ENCODE measurements at regions not wholly inside any gene's neighbourhood (a gene's known extent, or its start where the extent isn't known, plus 50 kb on each side); places are given as distances from the start of the nearest gene placed in this dataset.

DNA sequence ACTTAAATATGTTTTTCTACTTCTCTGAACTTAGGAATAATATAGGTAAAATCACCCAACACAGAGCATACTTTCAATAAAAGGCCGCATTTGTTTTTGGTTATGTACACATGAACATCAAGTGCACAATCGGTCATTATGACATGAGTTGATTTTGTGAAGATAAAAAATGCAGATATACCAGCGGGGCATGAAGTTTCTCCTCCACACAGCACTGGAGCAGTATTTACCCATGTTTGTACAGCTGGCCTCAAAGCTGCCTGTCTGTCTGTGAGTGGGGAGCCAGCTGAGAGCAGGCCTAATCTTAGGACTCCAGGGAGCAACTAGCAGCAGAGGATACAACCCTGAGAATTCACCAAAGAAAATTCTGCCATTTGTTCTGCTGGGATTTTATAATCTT, 206.5 kb downstream of the TPBG start:
- intact Hi-C loops (cut with DNase I) = no loop called here
- 17% methylated on average over 2 of the region's 3 CpGs for WGBS (ENCODE audit: insufficient coverage, low coverage, low lambda C conversion rate, missing lambda C conversion rate)
- H3K4me3 ChIP-seq = no peak overlapping the region

DNA sequence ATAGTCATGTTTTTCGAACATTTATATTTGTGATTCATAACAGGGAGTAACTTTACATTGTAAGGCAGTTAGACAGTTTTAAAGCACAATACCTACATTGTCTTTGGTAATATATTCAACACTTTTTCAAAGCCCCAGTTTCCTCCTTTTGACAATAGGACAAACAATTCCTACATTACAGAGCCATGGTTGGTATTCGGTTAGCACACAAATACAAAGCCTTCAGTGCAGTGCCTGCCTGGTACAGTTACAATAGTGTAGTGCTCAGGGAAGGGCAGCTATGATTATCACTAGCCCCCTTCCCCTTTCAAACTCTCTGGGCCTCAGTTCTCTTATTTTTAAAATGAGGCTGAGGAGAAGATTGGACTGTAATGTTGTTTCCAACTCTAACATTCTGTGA, 207.8 kb downstream of the TPBG start:
- no peak overlapping the region for H3K4me3 ChIP-seq

More for the DNA sequence above, 206.5 kb downstream of the TPBG start:
- no peaks in the 10 kb centered on the region for H3K27me3 ChIP-seq
- TF ChIP-seq, protein P1, sequence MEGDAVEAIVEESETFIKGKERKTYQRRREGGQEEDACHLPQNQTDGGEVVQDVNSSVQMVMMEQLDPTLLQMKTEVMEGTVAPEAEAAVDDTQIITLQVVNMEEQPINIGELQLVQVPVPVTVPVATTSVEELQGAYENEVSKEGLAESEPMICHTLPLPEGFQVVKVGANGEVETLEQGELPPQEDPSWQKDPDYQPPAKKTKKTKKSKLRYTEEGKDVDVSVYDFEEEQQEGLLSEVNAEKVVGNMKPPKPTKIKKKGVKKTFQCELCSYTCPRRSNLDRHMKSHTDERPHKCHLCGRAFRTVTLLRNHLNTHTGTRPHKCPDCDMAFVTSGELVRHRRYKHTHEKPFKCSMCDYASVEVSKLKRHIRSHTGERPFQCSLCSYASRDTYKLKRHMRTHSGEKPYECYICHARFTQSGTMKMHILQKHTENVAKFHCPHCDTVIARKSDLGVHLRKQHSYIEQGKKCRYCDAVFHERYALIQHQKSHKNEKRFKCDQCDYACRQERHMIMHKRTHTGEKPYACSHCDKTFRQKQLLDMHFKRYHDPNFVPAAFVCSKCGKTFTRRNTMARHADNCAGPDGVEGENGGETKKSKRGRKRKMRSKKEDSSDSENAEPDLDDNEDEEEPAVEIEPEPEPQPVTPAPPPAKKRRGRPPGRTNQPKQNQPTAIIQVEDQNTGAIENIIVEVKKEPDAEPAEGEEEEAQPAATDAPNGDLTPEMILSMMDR (IDR thresholded peaks at IDR 0.05) = no peak
- no peak for TF ChIP-seq POLR2A (IDR thresholded peaks at IDR 0.05)
- ATAC-seq = no peak
- H3K36me3 ChIP-seq = no peaks in the 10 kb centered on the region
- no peak for DNase-seq
- H3K4me1 ChIP-seq = no peaks in the 10 kb centered on the region
- no peaks in the 10 kb centered on the region for H3K9me3 ChIP-seq
- H3K27ac ChIP-seq = no peak overlapping the region

DNA sequence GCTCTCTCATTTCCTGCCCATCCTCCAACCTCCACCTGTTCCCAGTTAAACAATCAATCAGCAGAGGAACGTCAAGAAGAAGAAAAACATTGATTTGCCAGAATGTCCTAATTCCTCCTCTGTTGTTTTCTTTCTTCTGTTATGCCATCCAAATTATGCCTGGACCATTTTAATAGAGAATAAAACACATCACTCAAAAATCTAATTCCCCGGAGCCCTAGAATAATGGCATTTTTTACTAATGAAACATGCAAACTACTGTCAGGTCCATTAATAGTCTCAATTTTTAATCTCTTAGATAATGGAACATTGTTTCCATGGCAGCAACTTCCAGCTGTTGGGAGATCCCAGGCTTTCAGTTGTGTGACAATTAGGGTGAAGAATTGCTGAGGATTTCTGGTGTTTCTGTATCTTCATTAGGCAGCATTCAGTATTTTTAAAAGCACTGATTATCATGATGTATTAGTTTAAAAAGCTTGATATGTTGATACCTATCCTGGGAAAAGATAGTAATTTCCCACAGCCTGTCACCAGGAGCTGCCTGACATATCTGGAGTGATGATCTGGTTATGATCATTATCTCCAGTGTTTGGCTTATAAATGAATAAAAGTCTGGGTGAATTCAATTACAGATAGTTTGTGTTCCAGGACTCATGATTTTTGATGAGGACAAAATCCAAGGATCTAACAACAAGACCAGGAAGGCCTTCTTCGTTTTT, 209.8 kb downstream of the TPBG start:
- whole genome bisulfite sequencing (ENCODE audit: insufficient coverage, low coverage, low lambda C conversion rate, missing lambda C conversion rate) = 36% methylated on average over 3 of the region's 3 CpGs
- no peaks in the 10 kb centered on the region for H3K36me3 ChIP-seq
- no peak for ATAC-seq
- H3K27ac ChIP-seq = no peak overlapping the region
- no peak for DNase-seq
- no peaks in the 10 kb centered on the region for H3K4me1 ChIP-seq
- H3K9me3 ChIP-seq = no peaks in the 10 kb centered on the region
- TF ChIP-seq, protein P1 (IDR thresholded peaks at IDR 0.05) = no peak
- no peak for TF ChIP-seq POLR2A (IDR thresholded peaks at IDR 0.05)
- H3K4me3 ChIP-seq = no peak overlapping the region
- H3K27me3 ChIP-seq = no peaks in the 10 kb centered on the region
- intact Hi-C loops (cut with DNase I) = no loop called here

More for the DNA sequence above, 207.8 kb downstream of the TPBG start:
- no peak overlapping the region for H3K27ac ChIP-seq
- DNase-seq = no peak
- no peaks in the 10 kb centered on the region for H3K36me3 ChIP-seq
- TF ChIP-seq, protein P1 (IDR thresholded peaks at IDR 0.05) = no peak
- no peak for TF ChIP-seq POLR2A (IDR thresholded peaks at IDR 0.05)
- H3K4me1 ChIP-seq = no peaks in the 10 kb centered on the region
- 44% methylated on average over 2 of the region's 2 CpGs for WGBS (ENCODE audit: insufficient coverage, low coverage, low lambda C conversion rate, missing lambda C conversion rate)
- ATAC-seq = no peak
- intact Hi-C loops (cut with DNase I) = no loop called here
- no peaks in the 10 kb centered on the region for H3K9me3 ChIP-seq
- no peaks in the 10 kb centered on the region for H3K27me3 ChIP-seq

DNA sequence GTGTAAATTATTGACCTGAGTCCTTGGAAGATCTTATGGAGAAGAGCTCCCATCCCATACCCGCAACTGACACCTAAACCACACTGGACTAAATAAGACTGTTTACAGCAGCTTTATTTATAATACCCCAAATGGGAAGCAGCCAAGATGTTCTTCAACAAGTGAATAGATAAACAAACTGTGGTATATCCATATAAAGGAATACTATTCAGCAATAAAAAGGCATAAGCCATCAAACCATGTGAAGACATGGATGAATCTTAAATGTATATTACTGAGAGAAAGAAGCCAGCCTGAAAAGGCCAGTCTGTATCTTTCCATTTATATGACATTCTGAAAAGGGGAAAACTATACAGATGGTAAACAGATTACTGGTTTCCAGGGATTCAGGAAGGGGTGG, 212.7 kb downstream of the TPBG start:
- intact Hi-C loops (cut with DNase I) = no loop called here
- 88% methylated on average over 1 of the region's 1 CpG for WGBS (ENCODE audit: insufficient coverage, low coverage, low lambda C conversion rate, missing lambda C conversion rate)
- Histone ChIP-seq H3K27ac (no peak overlapping the region), H3K36me3 (no peaks in the 10 kb centered on the region), H3K4me3 (no peak overlapping the region), H3K27me3 (no peaks in the 10 kb centered on the region), H3K9me3 (no peaks in the 10 kb centered on the region), H3K4me1 (no peaks in the 10 kb centered on the region)
- no peak for ATAC-seq
- TF ChIP-seq POLR2A (IDR thresholded peaks at IDR 0.05) = no peak
- TF ChIP-seq, protein P1 (IDR thresholded peaks at IDR 0.05) = no peak
- no peak for DNase-seq

Data from right lobe of liver (tissue), 6 donors.